ENCODE measurements at regions not wholly inside any gene's neighbourhood (a gene's known extent, or its start where the extent isn't known, plus 50 kb on each side); places are given as distances from the start of the nearest gene placed in this dataset.
A peak's percentile ranks its signal among the peaks of the same experiment; 100 is the strongest.

DNA sequence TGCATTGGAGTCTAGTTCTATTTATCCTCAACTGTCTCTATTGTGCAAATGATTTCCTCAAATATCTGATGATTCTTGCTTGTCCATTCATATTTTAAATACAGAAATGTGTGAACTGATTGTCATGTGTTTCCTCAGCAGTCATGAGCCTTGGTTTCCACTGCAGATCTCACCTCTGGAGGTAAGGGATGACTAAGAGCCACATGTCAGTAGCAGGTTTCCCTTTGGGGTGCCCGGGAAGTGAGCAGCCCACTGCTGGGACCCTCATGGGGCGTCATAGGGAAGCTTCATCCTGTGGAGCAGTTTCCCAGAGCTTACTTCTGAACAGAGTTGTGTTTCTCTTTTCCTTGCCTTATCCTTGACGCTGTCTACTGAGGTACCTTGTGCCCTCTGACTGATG is 149.2 kb upstream of the TOPAZ1 start:
- DNase-seq (ENCODE audit: low read depth) = no peak

DNA sequence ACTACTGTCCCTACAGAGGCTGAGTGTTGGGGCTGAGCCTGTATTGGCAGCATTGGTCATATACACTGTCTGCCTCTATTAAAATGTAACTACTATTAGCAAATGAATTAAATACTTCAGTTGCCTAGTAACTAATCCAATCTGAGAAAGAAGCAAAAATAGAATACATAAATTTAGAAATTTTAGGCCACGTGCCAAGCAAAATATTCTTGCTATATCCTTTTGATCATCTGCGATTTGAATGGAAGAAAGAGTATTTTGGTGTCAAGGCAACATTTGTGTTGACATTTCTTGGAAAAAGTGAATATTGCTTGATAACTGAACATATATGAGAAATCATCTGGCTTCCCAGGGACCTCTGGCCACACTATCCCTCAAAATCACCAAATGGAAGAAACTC is 148.2 kb upstream of the TOPAZ1 start:
- DNase-seq (ENCODE audit: low read depth) = no peak

GRCh38 chr3:44098656-44099415 is 142.8 kb upstream of the TOPAZ1 start:
- DNase-seq (ENCODE audit: low read depth) = no peak

- DNase-seq (ENCODE audit: low read depth) = no peak
Observed at GRCh38 chr3:44099566-44100297, 142.0 kb upstream of the TOPAZ1 start.

DNA sequence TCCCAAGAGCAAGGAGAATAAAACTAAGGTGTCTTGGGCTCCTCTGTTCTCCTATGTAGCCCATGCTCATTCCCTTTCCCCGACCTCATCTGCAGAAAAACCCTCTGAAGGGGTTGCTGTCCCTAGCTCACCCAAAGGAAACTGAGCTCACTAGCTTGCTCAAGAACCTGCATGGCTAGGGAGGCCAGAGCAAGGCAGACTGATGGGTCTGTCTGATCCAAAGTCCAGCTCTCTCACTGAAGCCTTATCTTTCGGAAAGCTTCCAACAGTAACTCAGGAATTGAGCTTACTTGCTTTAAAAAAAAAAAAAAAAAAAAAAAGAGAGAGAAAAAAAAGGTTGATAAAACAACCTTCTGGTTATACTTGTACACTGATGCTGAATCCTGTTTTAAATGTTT is 141.4 kb upstream of the TOPAZ1 start:
- DNase-seq (ENCODE audit: low read depth) = no peak

- no peak for DNase-seq (ENCODE audit: low read depth)
Observed at GRCh38 chr3:44104043-44104442, 137.6 kb upstream of the TOPAZ1 start.

- peak; percentile 56 for DNase-seq (ENCODE audit: low read depth)
Observed at GRCh38 chr3:44104668-44105321, 136.9 kb upstream of the TOPAZ1 start.

GRCh38 chr3:44105571-44105970 is 136.1 kb upstream of the TOPAZ1 start:
- no peak for DNase-seq (ENCODE audit: low read depth)

DNA sequence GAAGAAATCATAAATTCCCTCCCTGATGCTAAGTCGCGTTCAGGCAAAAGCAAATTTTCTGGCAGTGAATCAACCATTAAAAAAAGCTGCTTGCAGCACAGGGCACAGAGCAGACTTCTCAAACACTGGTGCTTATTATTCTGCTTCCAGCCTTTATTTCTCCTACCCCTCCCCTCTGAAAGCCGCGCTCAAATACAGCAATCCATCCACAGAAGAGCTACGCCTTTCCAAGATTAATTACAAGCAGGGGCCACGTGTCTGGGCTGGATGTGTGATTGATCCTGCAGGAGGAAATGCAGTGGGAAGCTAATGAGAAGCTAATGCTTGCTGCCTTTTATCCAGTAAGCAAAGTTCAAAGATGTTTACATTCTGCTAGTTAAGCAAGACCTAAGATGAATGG is 134.9 kb upstream of the TOPAZ1 start:
- no peak for DNase-seq (ENCODE audit: low read depth)

DNA sequence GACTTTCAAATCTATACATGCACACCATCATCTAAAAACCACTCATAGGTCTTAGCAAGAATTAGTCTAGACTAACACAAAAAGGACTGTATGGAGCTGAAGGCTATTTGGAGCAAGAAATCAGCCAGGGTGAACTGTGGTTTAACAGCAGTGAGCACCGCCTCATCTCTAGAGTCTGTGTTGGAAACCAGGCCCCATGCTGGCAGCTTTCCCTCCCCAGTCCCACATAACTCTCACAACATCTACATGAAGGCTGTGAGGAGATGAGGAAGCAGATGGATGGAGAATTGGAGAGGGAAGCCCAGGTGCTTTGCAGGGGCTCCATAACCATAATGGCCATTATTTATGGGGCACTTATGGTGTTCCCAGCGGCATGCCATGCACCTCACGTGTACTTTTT is 133.2 kb upstream of the TOPAZ1 start:
- DNase-seq (ENCODE audit: low read depth) = no peak

GRCh38 chr3:44109771-44110361 is 131.8 kb upstream of the TOPAZ1 start:
- no peak for DNase-seq (ENCODE audit: low read depth)

- DNase-seq (ENCODE audit: low read depth) = no peak
Observed at GRCh38 chr3:44110648-44111047, 131.0 kb upstream of the TOPAZ1 start.

- no peak for DNase-seq (ENCODE audit: low read depth)
Observed at GRCh38 chr3:44111482-44111881, 130.2 kb upstream of the TOPAZ1 start.

DNA sequence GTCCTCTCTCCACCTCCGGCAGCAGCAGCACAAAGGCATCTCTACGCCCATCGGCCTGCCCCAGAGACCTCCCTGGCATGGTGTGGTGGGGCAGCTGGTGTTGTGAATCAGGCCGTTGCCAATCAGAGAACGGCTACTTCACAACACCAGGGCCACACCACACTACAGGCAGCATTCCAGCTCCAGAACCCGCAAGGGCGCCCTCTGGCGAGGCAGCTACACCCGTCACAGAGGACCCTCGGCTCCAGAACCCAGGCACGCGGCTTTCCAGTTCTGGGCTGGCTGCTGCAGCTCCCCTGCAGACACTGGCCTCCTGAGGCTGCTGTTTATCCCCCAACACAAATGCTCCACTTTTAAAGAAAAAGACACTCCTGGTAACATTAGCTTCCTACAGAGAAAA is 127.5 kb upstream of the TOPAZ1 start:
- DNase-seq (ENCODE audit: low read depth) = peak; percentile 21

DNA sequence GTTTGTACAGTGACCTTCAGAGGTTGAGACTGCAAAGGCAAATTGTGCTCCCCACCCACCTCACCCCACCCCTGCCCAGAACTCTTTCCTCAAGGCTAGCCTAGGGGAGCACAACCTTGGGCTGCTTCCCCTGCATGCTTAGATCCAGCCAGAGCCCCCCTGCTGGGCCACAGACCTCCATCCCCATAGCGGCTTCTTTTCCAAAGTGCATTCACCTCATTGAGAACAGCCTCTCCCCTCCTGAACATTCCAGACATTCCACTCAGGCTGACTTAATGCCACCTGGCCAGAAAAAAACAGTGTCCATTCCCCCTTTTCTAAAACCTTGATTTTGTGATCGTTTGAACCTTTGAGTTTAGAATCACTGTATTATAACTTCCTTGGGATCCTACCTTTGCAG is 124.4 kb upstream of the TOPAZ1 start:
- no peak for DNase-seq (ENCODE audit: low read depth)

- no peak for DNase-seq (ENCODE audit: low read depth)
Observed at GRCh38 chr3:44117736-44118135, 124.0 kb upstream of the TOPAZ1 start.

- no peak for DNase-seq (ENCODE audit: low read depth)
Observed at GRCh38 chr3:44120721-44121582, 120.7 kb upstream of the TOPAZ1 start.

GRCh38 chr3:44125246-44125645 is 116.4 kb upstream of the TOPAZ1 start:
- peak; percentile 9 for DNase-seq (ENCODE audit: low read depth)

GRCh38 chr3:44125882-44126281 is 115.8 kb upstream of the TOPAZ1 start:
- DNase-seq (ENCODE audit: low read depth) = peak; percentile 14

- no peak for DNase-seq (ENCODE audit: low read depth)
Observed at GRCh38 chr3:44128057-44128775, 113.5 kb upstream of the TOPAZ1 start.

DNA sequence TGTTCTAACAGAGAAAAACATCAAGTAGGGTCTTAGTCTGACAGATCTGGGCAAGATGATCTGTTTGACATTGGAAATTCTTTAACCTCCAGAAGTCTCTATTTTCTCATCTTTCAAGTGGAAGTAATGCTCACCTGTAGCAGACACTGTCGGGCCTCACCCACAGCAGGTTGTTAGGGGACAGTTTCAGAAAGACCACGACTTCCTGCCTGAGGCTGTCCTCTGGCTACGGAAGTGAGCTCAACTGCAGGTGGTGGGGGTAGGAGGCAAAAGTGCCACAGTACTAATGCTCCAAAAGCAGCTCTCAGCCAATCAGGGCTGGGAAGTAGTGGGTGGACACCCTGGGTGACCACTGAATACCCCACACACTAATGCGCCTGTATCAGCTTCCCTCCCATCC is 111.4 kb upstream of the TOPAZ1 start:
- DNase-seq (ENCODE audit: low read depth) = no peak
